ENCODE measurements at regions not wholly inside any gene's neighbourhood (a gene's known extent, or its start where the extent isn't known, plus 50 kb on each side); places are given as distances from the start of the nearest gene placed in this dataset.
A peak's percentile ranks its signal among the peaks of the same experiment; 100 is the strongest.

DNA sequence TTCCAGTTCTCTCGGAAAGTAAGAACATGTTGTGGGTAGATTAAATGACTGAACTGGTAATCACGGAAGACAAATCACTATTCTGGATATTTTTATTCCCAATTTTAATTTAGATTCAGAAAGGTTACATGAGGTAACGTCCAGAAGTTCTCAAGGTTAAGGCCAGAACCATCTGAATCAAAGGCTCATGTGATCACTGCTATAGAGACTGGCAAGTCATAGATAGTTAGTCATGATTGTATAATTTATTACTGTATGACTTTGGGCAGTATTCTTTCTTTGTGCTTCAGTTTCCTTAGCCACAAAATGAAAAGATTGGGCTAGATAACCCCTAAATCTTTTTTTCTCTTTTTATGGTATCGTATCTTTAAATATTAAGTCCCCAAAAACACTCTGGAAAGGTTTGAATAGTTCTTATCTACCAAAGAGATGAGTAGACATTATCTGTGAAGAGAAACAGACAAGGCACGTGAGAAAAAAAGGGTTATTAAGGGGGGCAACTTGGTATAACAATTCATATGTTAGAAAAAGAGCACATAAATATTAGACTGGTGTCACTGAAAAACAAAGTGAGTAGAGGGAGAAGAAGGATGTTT is 241.0 kb downstream of the PTPRC start:
- peaks cover 10% of the 10 kb centered on the region for H3K4me1 Mint-ChIP-seq

GRCh38 chr1:198880397-198880796 is 241.6 kb downstream of the PTPRC start:
- H3K36me3 Mint-ChIP-seq: peaks cover 50% of the 10 kb centered on the region
- no peaks in the 10 kb centered on the region for H3K9me3 Mint-ChIP-seq
- H3K27me3 Mint-ChIP-seq: no peaks in the 10 kb centered on the region
- CTCF ChIA-PET: no interaction called here
- peaks cover 10% of the 10 kb centered on the region for H3K4me1 Mint-ChIP-seq
- DNase-seq: no peak
- H3K27ac Mint-ChIP-seq: peak overlapping the region; percentile 72
- H3K4me3 Mint-ChIP-seq: no peak overlapping the region

More for the DNA sequence above, 241.0 kb downstream of the PTPRC start:
- Mint-ChIP-seq H3K27me3 (no peaks in the 10 kb centered on the region), H3K36me3 (peaks cover 52% of the 10 kb centered on the region), H3K9me3 (no peaks in the 10 kb centered on the region), H3K4me3 (no peak overlapping the region), H3K27ac (no peak overlapping the region)
- CTCF ChIA-PET: no interaction called here
- DNase-seq: no peak

DNA sequence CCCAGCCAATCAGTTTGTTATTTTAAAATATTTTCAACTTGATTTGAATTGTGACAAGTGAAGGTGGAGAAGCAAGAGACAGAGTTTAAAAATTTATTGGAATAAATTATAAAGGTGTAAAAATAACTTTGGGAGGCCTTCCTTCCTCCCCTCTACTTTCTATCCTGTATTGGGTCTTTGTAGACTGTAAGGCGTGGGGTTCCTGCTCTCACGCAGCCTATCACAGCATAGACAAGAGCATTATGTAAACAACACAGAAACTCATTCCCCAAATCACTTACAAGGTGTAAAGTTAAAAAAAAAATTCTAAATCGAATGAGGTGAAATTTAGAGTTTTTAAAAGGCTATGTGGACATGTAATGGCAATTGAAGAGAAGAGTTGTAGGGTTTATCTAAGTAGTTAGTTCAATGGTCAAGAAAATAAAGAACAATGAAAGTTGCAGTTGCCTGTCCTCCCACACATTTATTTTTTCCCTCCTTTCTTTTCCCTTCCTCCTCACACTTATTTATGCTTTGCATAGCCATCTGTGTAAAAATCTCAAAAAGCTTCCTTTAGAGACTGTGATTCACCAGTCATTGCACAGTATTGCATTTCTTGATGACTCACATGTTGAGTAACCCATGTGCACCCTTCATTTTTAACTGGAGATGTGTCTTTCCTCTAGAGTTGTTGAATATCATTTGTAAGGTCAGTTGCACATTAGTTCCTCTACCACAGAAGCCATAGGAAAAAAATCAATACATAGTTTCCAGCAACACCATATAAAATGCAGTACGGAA is 242.2 kb downstream of the PTPRC start:
- Mint-ChIP-seq H3K27ac (peak overlapping the region; percentile 72), H3K4me1 (peaks cover 10% of the 10 kb centered on the region), H3K4me3 (no peak overlapping the region), H3K9me3 (no peaks in the 10 kb centered on the region), H3K27me3 (no peaks in the 10 kb centered on the region), H3K36me3 (peaks cover 50% of the 10 kb centered on the region)
- CTCF ChIA-PET: no interaction called here
- no peak for DNase-seq

DNA sequence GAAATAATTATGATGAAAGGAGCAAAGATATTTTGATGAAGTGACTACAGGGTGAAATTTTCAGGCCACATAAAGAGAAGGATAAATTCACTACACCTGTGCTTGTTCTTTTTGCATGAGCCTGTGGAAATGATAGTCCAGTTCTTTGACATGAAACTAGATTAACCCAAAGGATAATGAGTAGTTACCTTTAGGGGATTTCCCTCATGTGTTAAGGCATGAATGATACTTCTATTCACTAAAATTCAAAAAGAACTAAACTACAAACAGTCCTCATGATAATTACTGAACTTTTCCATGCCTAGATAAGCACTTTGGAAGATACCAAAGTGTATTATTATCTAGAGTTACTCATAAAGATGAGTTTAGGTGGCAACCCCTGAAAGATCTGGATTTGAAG is 244.3 kb downstream of the PTPRC start:
- H3K27me3 Mint-ChIP-seq: no peaks in the 10 kb centered on the region
- no peak overlapping the region for H3K27ac Mint-ChIP-seq
- no peaks in the 10 kb centered on the region for H3K9me3 Mint-ChIP-seq
- H3K4me3 Mint-ChIP-seq: no peak overlapping the region
- H3K36me3 Mint-ChIP-seq: peaks cover 42% of the 10 kb centered on the region
- no peak for DNase-seq
- peaks cover 10% of the 10 kb centered on the region for H3K4me1 Mint-ChIP-seq
- CTCF ChIA-PET: no interaction called here

- Mint-ChIP-seq H3K27ac (no peak overlapping the region), H3K27me3 (no peaks in the 10 kb centered on the region), H3K36me3 (peaks cover 38% of the 10 kb centered on the region)
These were observed 249.0 kb downstream of the PTPRC start for GRCh38 chr1:198887866-198888265.

GRCh38 chr1:198888379-198888943 is 249.6 kb downstream of the PTPRC start:
- H3K4me1 Mint-ChIP-seq: no peaks in the 10 kb centered on the region
- DNase-seq: no peak
- peaks cover 35% of the 10 kb centered on the region for H3K36me3 Mint-ChIP-seq
- no peak overlapping the region for H3K4me3 Mint-ChIP-seq
- no peaks in the 10 kb centered on the region for H3K27me3 Mint-ChIP-seq
- no peaks in the 10 kb centered on the region for H3K9me3 Mint-ChIP-seq
- CTCF ChIA-PET: no interaction called here
- no peak overlapping the region for H3K27ac Mint-ChIP-seq

More at GRCh38 chr1:198887866-198888265, 249.0 kb downstream of the PTPRC start:
- CTCF ChIA-PET: no interaction called here
- Mint-ChIP-seq H3K4me3 (no peak overlapping the region), H3K4me1 (no peaks in the 10 kb centered on the region), H3K9me3 (no peaks in the 10 kb centered on the region)
- no peak for DNase-seq

- H3K4me3 Mint-ChIP-seq: no peak overlapping the region
- H3K36me3 Mint-ChIP-seq: peaks cover 39% of the 10 kb centered on the region
- no peaks in the 10 kb centered on the region for H3K27me3 Mint-ChIP-seq
- CTCF ChIA-PET: no interaction called here
- H3K9me3 Mint-ChIP-seq: no peaks in the 10 kb centered on the region
- no peak overlapping the region for H3K27ac Mint-ChIP-seq
- no peak for DNase-seq
- peaks cover 3% of the 10 kb centered on the region for H3K4me1 Mint-ChIP-seq
These were observed 250.3 kb downstream of the PTPRC start for GRCh38 chr1:198889101-198889500.

GRCh38 chr1:198889749-198890148 is 250.9 kb downstream of the PTPRC start:
- H3K36me3 Mint-ChIP-seq: peaks cover 37% of the 10 kb centered on the region
- H3K27ac Mint-ChIP-seq: no peak overlapping the region
- no peaks in the 10 kb centered on the region for H3K27me3 Mint-ChIP-seq
- no peaks in the 10 kb centered on the region for H3K9me3 Mint-ChIP-seq
- H3K4me1 Mint-ChIP-seq: peaks cover 3% of the 10 kb centered on the region
- H3K4me3 Mint-ChIP-seq: no peak overlapping the region
- no peak for DNase-seq
- CTCF ChIA-PET: no interaction called here

DNA sequence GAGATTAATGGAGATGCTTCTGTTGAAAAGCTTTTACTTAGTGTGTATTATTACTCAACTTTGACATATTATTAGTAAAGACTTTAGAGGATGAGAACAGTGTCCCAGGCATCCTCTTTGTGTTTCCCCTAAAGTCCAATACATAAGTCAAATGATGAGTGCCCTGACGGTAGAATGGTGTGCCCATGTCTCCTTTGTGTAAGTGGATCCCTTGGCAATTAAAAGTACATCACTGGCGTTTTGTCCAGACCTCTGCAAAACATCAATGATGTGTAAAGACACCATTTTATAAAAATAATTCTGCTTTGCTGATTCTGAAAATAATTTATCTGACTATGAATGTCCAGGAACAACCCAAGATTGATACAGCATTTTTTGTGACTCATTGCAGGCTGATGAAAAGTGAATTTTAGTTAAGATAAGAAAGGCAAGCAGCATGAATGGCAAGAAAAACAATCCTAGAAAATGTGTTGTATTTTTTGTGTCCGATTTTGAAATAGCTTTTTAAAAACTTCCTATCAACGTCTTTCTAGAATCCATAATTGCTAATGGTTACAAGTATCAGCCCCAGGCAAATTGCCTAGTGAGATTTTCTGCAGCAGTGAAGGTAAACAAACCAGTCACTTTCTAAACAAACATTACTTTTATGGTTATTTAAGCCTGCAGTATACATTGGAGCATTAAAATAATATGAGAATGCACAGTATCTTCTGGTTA is 251.5 kb downstream of the PTPRC start:
- DNase-seq: no peak
- CTCF ChIA-PET: no interaction called here
- no peaks in the 10 kb centered on the region for H3K27me3 Mint-ChIP-seq
- H3K9me3 Mint-ChIP-seq: no peaks in the 10 kb centered on the region
- H3K4me1 Mint-ChIP-seq: peaks cover 3% of the 10 kb centered on the region
- H3K36me3 Mint-ChIP-seq: peaks cover 36% of the 10 kb centered on the region
- H3K4me3 Mint-ChIP-seq: no peak overlapping the region
- no peak overlapping the region for H3K27ac Mint-ChIP-seq

DNA sequence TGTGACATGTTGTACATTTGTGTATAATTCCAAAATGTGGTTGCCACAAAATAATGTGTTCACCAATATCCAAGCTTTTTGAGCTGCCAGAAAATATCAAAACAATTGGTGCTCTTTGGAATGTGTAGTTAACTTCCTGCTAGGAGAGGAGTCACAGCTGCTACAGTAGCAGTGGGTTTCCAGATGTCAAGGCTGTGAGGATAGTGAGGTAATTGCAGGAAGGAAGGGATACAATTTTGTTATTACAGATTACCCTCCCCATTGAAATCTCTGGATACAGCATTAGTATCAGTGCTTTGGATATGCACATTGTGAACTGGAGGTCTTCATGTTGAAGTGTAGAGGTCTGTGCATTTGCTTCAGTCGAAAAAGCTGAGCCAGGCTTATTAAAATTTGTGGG is 253.2 kb downstream of the PTPRC start:
- Mint-ChIP-seq H3K4me3 (no peak overlapping the region), H3K9me3 (no peaks in the 10 kb centered on the region), H3K36me3 (peaks cover 44% of the 10 kb centered on the region), H3K27me3 (no peaks in the 10 kb centered on the region), H3K27ac (no peak overlapping the region), H3K4me1 (peaks cover 3% of the 10 kb centered on the region)
- no peak for DNase-seq
- CTCF ChIA-PET: no interaction called here

GRCh38 chr1:198893141-198893540 is 254.3 kb downstream of the PTPRC start:
- Mint-ChIP-seq H3K4me3 (no peak overlapping the region), H3K9me3 (no peaks in the 10 kb centered on the region), H3K4me1 (peaks cover 3% of the 10 kb centered on the region), H3K27ac (no peak overlapping the region), H3K36me3 (peaks cover 51% of the 10 kb centered on the region), H3K27me3 (no peaks in the 10 kb centered on the region)
- no peak for DNase-seq
- CTCF ChIA-PET: no interaction called here

DNA sequence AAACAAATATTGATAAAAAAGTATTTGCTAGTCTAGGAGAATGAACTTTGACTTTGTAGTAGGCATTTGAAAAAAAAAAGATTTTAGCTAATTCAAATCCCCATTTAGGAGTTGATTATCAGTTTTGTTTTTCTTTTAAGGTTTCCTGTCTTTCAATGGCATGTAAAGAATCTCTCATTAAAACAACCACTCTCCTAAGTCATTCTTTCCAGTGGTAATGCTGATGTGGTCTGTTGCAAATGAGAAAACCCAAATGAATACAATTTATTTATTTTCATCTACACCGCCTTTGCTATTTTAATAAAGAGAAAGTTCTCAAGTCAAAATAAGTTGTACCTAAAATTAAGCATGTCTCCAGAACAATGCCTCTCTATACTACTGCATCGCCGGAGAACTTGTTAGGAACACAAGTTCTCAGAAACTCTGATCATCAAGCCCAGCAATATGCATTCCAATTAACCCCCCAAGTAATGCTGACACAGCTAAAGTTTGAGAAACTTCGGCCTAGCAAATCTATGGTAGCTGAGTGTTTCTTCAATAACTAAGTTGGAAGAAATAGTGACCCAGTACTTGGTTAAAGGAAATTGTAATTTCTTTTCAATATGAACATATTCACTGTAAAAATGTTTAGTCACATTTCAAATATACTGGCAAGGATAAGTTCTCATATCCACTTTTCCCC is 255.1 kb downstream of the PTPRC start:
- H3K27me3 Mint-ChIP-seq: no peaks in the 10 kb centered on the region

DNA sequence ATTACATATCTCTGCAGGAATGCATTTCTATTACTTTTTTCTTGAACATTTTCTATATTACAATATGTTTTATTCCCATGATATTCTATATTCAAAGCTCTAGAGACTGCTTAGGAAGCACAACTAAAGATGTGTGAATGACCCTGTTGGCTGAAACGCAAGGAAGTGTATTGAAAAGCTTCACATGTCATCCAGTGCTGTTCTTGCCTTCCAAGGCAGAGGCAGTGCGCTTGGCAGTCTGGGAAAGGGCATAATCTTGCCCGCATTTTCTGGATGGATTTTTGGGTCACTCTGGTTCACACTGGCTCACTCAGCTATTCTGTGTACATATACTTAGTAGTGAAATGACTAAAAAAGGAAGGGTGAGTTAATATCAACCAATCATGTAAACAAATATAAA is 262.4 kb downstream of the PTPRC start:
- no peak overlapping the region for H3K4me3 Mint-ChIP-seq
- peaks cover 22% of the 10 kb centered on the region for H3K4me1 Mint-ChIP-seq
- CTCF ChIA-PET: no interaction called here
- no peaks in the 10 kb centered on the region for H3K9me3 Mint-ChIP-seq
- H3K27ac Mint-ChIP-seq: no peak overlapping the region
- DNase-seq: no peak
- no peaks in the 10 kb centered on the region for H3K27me3 Mint-ChIP-seq
- H3K36me3 Mint-ChIP-seq: peaks cover 52% of the 10 kb centered on the region

More for the DNA sequence above, 255.1 kb downstream of the PTPRC start:
- Mint-ChIP-seq H3K4me1 (peaks cover 3% of the 10 kb centered on the region), H3K9me3 (no peaks in the 10 kb centered on the region), H3K27ac (no peak overlapping the region), H3K4me3 (no peak overlapping the region), H3K36me3 (peaks cover 51% of the 10 kb centered on the region)
- CTCF ChIA-PET: no interaction called here
- no peak for DNase-seq

- H3K27ac Mint-ChIP-seq: no peak overlapping the region
- H3K9me3 Mint-ChIP-seq: no peaks in the 10 kb centered on the region
- peaks cover 49% of the 10 kb centered on the region for H3K36me3 Mint-ChIP-seq
- DNase-seq: no peak
- H3K4me1 Mint-ChIP-seq: peaks cover 34% of the 10 kb centered on the region
- H3K4me3 Mint-ChIP-seq: no peak overlapping the region
- CTCF ChIA-PET: no interaction called here
- no peaks in the 10 kb centered on the region for H3K27me3 Mint-ChIP-seq
These were observed 263.8 kb downstream of the PTPRC start for GRCh38 chr1:198902655-198903054.
